OCI-LY7 (cell line): ENCODE measurements at regions not wholly inside any gene's neighbourhood (a gene's known extent, or its start where the extent isn't known, plus 50 kb on each side); places are given as distances from the start of the nearest gene placed in this dataset.

Experiments used
- BruUV-seq: library from RNA; stranded (reverse); fragments of 400-500 nt; replicated peaks from 2 replicates; lab custom pipeline; 2021; lab: Mats Ljungman, UMichigan
- CTCF ChIA-PET: fragments of 300-600 bp; sonication (Branson Sonifier 250); formaldehyde crosslinking; loops from one replicate; lab custom pipeline; 2022; ENCODE audit warnings: antibody characterized with exemption; ENCODE audit not compliant: unreplicated experiment; lab: Charles Lee
- POLR2A ChIA-PET: fragments of 300-600 bp; sonication (Branson Sonifier 250); formaldehyde crosslinking; loops from one replicate; lab custom pipeline; 2022; ENCODE audit warnings: antibody characterized with exemption; lab: Charles Lee
- DNase-seq: peaks from one replicate; pipeline ENCODE4 v3.0.0-alpha.2; 2015; ENCODE audit warnings: low spot score
- H2AFZ ChIP-seq: fragments of 200-600 bp; sonication (generic), shearing (Covaris generic); 2 replicates; pipeline ENCODE4 v1.6.1; 2014; ENCODE audit warnings: mild to moderate bottlenecking, antibody characterized with exemption, low read length, moderate library complexity
- H3K27ac ChIP-seq: fragments of 200-600 bp; sonication (generic); 2 replicates; pipeline ENCODE4 v1.5.1; 2014; ENCODE audit warnings: mixed run types, low read depth, mild to moderate bottlenecking, moderate library complexity, low read length, inconsistent platforms; ENCODE audit not compliant: poor library complexity, severe bottlenecking
- H3K36me3 ChIP-seq: fragments of 200-600 bp; sonication (generic); 2 replicates; pipeline ENCODE4 v1.6.1; 2014; ENCODE audit warnings: mild to moderate bottlenecking, antibody characterized with exemption, low read length, moderate library complexity, mixed read lengths; ENCODE audit not compliant: insufficient read depth
- H3K4me1 ChIP-seq: fragments of 200-600 bp; sonication (generic); 2 replicates; pipeline ENCODE4 v1.5.1; 2014; ENCODE audit warnings: mild to moderate bottlenecking, low read length; ENCODE audit not compliant: insufficient read depth, poor library complexity, severe bottlenecking
- H3K4me2 ChIP-seq: fragments of 200-600 bp; sonication (generic); 2 replicates; pipeline ENCODE4 v1.6.1; 2014; ENCODE audit warnings: mild to moderate bottlenecking, low read length
- H3K4me3 ChIP-seq: fragments of 200-600 bp; sonication (generic); 2 replicates; pipeline ENCODE4 v1.5.1; 2014; ENCODE audit warnings: mild to moderate bottlenecking, low read depth, low read length; ENCODE audit not compliant: poor library complexity, severe bottlenecking
- H3K79me2 ChIP-seq: fragments of 200-600 bp; sonication (generic); 2 replicates; pipeline ENCODE4 v1.6.1; 2016; ENCODE audit warnings: low read depth, mild to moderate bottlenecking, low read length, moderate library complexity, mixed read lengths; ENCODE audit not compliant: insufficient read depth
- H3K9me2 ChIP-seq: fragments of 200-600 bp; sonication (generic); 2 replicates; pipeline ENCODE4 v1.6.1; 2016; ENCODE audit warnings: mild to moderate bottlenecking, low read length, mixed read lengths; ENCODE audit not compliant: insufficient read depth
- H3K9me3 ChIP-seq: fragments of 200-600 bp; sonication (generic); 2 replicates; pipeline ENCODE4 v1.6.1; 2014; ENCODE audit warnings: mild to moderate bottlenecking, mixed run types, low read length, mixed read lengths
- H4K20me1 ChIP-seq: fragments of 200-600 bp; sonication (generic); 2 replicates; pipeline ENCODE4 v1.6.1; 2014; ENCODE audit warnings: mild to moderate bottlenecking, antibody characterized with exemption, low read length, moderate library complexity, mixed read lengths; ENCODE audit not compliant: insufficient read depth
- EZH2phosphoT487 ChIP-seq: fragments of 200-600 bp; sonication (generic); IDR thresholded peaks from 2 replicates; pipeline ENCODE4 v1.6.1; 2018; ENCODE audit warnings: low read depth, borderline replicate concordance, mild to moderate bottlenecking, mixed run types, antibody characterized with exemption, low read length, moderate library complexity, mixed read lengths
- intact Hi-C: fragments of 100-400 bp; cut with micrococcal nuclease; formaldehyde crosslinking; loops from one replicate; pipeline ENCODE4 v1.10.0; 2022; ENCODE audit not compliant: unreplicated experiment
- TF ChIP-seq, protein P1 (sequence below): fragments of 200-600 bp; sonication (generic); conservative IDR thresholded peaks from 2 replicates; pipeline ENCODE4 v1.5.1; 2014; ENCODE audit warnings: mild to moderate bottlenecking, antibody characterized with exemption, low read length, moderate library complexity, mixed read lengths

DNA sequence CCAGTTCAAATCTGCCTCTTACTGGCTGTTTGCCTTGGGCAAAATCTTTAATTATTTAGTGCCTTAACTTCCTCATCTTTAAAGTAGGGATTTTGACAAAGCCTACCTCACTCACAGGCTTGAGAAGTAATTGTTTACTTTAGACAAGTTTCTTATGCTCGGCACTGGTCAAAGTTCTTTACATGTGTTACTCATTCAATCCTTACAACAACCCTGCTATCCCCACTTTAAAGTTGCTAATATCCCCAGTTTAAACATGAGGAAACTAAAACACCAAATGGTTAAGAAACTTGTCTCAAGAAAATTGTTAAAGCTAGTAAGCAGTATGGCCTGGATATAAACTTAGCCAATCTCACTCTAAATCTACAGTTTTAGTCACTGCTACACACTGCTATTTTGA is 204.0 kb upstream of the AVPR1A start:
- Histone ChIP-seq H2AFZ (no peak overlapping the region), H3K4me3 (no peak overlapping the region), H3K27ac (no peak overlapping the region), H3K4me1 (no peaks in the 10 kb centered on the region), H3K4me2 (no peak overlapping the region), H3K9me3 (no peaks in the 10 kb centered on the region), H3K9me2 (no peaks in the 10 kb centered on the region), H3K79me2 (no peaks in the 10 kb centered on the region), H3K36me3 (no peaks in the 10 kb centered on the region), H4K20me1 (no peaks in the 10 kb centered on the region)
- BruUV-seq, result no TSS peak
- POLR2A ChIA-PET, result no interaction called here
- DNase-seq, result no peak
- TF ChIP-seq EZH2phosphoT487, result no peak
- TF ChIP-seq, protein P1, sequence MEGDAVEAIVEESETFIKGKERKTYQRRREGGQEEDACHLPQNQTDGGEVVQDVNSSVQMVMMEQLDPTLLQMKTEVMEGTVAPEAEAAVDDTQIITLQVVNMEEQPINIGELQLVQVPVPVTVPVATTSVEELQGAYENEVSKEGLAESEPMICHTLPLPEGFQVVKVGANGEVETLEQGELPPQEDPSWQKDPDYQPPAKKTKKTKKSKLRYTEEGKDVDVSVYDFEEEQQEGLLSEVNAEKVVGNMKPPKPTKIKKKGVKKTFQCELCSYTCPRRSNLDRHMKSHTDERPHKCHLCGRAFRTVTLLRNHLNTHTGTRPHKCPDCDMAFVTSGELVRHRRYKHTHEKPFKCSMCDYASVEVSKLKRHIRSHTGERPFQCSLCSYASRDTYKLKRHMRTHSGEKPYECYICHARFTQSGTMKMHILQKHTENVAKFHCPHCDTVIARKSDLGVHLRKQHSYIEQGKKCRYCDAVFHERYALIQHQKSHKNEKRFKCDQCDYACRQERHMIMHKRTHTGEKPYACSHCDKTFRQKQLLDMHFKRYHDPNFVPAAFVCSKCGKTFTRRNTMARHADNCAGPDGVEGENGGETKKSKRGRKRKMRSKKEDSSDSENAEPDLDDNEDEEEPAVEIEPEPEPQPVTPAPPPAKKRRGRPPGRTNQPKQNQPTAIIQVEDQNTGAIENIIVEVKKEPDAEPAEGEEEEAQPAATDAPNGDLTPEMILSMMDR, result no peak
- CTCF ChIA-PET, result no interaction called here
- intact Hi-C loops, result no loop called here

DNA sequence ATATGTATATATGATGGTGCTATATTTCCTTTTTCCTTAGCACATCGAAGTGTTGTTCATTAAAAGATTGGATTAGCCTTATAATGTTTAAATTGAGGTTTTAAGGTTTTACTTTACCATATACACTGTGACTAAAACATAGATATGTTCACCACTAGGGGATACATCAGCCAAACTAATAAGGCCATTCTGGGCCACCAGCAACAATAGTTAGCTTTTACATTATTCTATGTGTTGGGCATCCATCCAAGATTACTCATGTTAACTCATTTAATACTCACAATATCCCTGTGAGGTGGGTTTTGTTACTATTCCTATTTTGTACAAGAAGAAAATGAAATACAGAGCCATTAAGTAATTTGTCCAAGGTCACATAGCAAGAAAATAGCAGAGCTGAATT is 202.6 kb upstream of the AVPR1A start:
- TF ChIP-seq EZH2phosphoT487, result no peak
- TF ChIP-seq, protein P1, result no peak
- no peaks in the 10 kb centered on the region for H3K9me2 ChIP-seq
- H4K20me1 ChIP-seq, result no peaks in the 10 kb centered on the region
- no peak overlapping the region for H3K4me2 ChIP-seq
- H3K9me3 ChIP-seq, result no peaks in the 10 kb centered on the region
- POLR2A ChIA-PET, result interaction anchor here (0.5 kb wide), 1 partner anchor 760 kb away, joined by 5 read pairs; no protein-coding TSS in a partner anchor
- no peak overlapping the region for H2AFZ ChIP-seq
- intact Hi-C loops, result no loop called here
- H3K27ac ChIP-seq, result no peak overlapping the region
- BruUV-seq, result no TSS peak
- CTCF ChIA-PET, result no interaction called here
- no peak for DNase-seq
- no peak overlapping the region for H3K4me3 ChIP-seq
- H3K79me2 ChIP-seq, result no peaks in the 10 kb centered on the region
- no peaks in the 10 kb centered on the region for H3K36me3 ChIP-seq
- H3K4me1 ChIP-seq, result no peaks in the 10 kb centered on the region

DNA sequence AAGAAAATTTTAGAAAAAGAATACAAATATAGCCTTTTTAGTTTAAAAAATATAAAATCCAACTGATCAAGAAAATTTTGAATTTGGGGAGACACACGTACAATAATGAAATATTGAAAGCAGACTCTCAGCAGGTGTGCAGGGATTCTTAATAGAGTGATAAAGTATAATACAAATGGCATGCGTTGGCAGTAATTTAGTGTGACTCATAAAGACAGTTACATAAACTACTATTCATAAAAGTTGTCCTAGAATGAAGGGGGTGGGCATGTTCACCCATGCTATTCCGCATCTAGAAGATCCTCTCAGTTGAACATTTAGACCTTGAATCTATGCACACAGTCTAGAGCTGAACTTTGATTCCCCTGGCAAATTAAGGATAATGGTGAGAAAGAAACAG is 200.4 kb upstream of the AVPR1A start:
- no TSS peak for BruUV-seq
- no peaks in the 10 kb centered on the region for H3K4me1 ChIP-seq
- no peaks in the 10 kb centered on the region for H3K79me2 ChIP-seq
- POLR2A ChIA-PET, result no interaction called here
- H3K9me3 ChIP-seq, result no peaks in the 10 kb centered on the region
- no peaks in the 10 kb centered on the region for H4K20me1 ChIP-seq
- DNase-seq, result no peak
- H3K27ac ChIP-seq, result no peak overlapping the region
- intact Hi-C loops, result no loop called here
- H3K9me2 ChIP-seq, result no peaks in the 10 kb centered on the region
- H3K4me3 ChIP-seq, result no peak overlapping the region
- no peak overlapping the region for H2AFZ ChIP-seq
- CTCF ChIA-PET, result no interaction called here
- no peak overlapping the region for H3K4me2 ChIP-seq
- TF ChIP-seq EZH2phosphoT487, result no peak
- TF ChIP-seq, protein P1, result no peak
- no peaks in the 10 kb centered on the region for H3K36me3 ChIP-seq
